GM23248 (cell line): ENCODE measurements at regions not wholly inside any gene's neighbourhood (a gene's known extent, or its start where the extent isn't known, plus 50 kb on each side); places are given as distances from the start of the nearest gene placed in this dataset.

Experiments
- EZH2 ChIP-seq: fragments of 200-600 bp; sonication (generic); IDR thresholded peaks from 2 replicates; pipeline ENCODE4 v1.6.1; 2018; ENCODE audit warnings: antibody characterized with exemption, mild to moderate bottlenecking; ENCODE audit not compliant: insufficient read depth, poor library complexity, severe bottlenecking
- EZH2phosphoT487 ChIP-seq: fragments of 200-600 bp; sonication (generic); IDR thresholded peaks from 2 replicates; pipeline ENCODE4 v1.6.1; 2018; ENCODE audit warnings: antibody characterized with exemption, moderate library complexity, mild to moderate bottlenecking, low read depth; ENCODE audit not compliant: insufficient read depth

GRCh38 chr3:72675243-72675642 is 173.0 kb downstream of the SHQ1 start:
- TF ChIP-seq EZH2 (no peak), EZH2phosphoT487 (no peak)
